Subcutaneous abdominal adipose tissue (tissue), 5 donors: ENCODE measurements at regions not wholly inside any gene's neighbourhood (a gene's known extent, or its start where the extent isn't known, plus 50 kb on each side); places are given as distances from the start of the nearest gene placed in this dataset.
"Not testable (repeated sequence)": the region's sequence is repeated elsewhere in the genome, so short reads cannot be mapped to it uniquely, and the experiment has no call there.

ENCODE experiments used
- H3K27ac ChIP-seq: one replicate; pipeline ENCODE4 v1.7.0; 2013; ENCODE audit warnings: low read depth, mild to moderate bottlenecking, inconsistent platforms, low read length, moderate library complexity
- H3K27me3 ChIP-seq, 5 donors: one replicate each; pipeline ENCODE4 v1.7.0; 2013; ENCODE audit warnings: low read length in 5 of 5, inconsistent platforms in 1 of 5; ENCODE audit not compliant: control insufficient read depth in 5 of 5, insufficient read depth in 4 of 5
- H3K36me3 ChIP-seq, 5 donors: one replicate each; pipeline ENCODE4 v1.7.0; 2013; ENCODE audit warnings: low read length in 5 of 5; ENCODE audit not compliant: control insufficient read depth in 5 of 5, insufficient read depth in 5 of 5
- H3K4me1 ChIP-seq, 5 donors: one replicate each; pipeline ENCODE4 v1.7.0; 2013; ENCODE audit warnings: low read length in 5 of 5, mild to moderate bottlenecking in 3 of 5, moderate library complexity in 1 of 5; ENCODE audit not compliant: control insufficient read depth in 5 of 5, insufficient read depth in 5 of 5
- H3K4me3 ChIP-seq, 5 donors: one replicate each; pipeline ENCODE4 v1.7.0; 2013; ENCODE audit warnings: low read length in 5 of 5, low read depth in 1 of 5
- H3K9ac ChIP-seq, 5 donors: one replicate each; pipeline ENCODE4 v1.7.0; 2013; ENCODE audit warnings: low read length in 5 of 5, mild to moderate bottlenecking in 4 of 5, moderate library complexity in 3 of 5
- H3K9me3 ChIP-seq, 5 donors: one replicate each; pipeline ENCODE4 v1.7.0; 2013; ENCODE audit warnings: low read length in 5 of 5; ENCODE audit not compliant: control insufficient read depth in 5 of 5
- donor health status: healthy.
- donor health status: healthy.
- donor health status: healthy.
- donor health status: healthy.
- donor health status: healthy.

- H3K9ac ChIP-seq = no peak overlapping the region
- H3K27ac ChIP-seq = no peak overlapping the region
- H3K4me3 ChIP-seq = no peak overlapping the region
- H3K4me1 ChIP-seq = no peaks in the 10 kb centered on the region
- H3K36me3 ChIP-seq = no peaks in the 10 kb centered on the region
- no peaks in the 10 kb centered on the region for H3K27me3 ChIP-seq
- peaks cover 0 to 15% (median 2%) of the 10 kb centered on the region in 5 donors for H3K9me3 ChIP-seq
Measured at GRCh38 chr4:103499094-103499493, 220.7 kb downstream of the TACR3 start.

GRCh38 chr4:103498161-103499070 lies 221.4 kb downstream of the TACR3 start:
- Histone ChIP-seq H3K4me1 (no peaks in the 10 kb centered on the region), H3K36me3 (no peaks in the 10 kb centered on the region), H3K9ac (no peak overlapping the region), H3K4me3 (no peak overlapping the region), H3K27me3 (no peaks in the 10 kb centered on the region), H3K9me3 (peaks cover 0 to 15% (median 2%) of the 10 kb centered on the region in 5 donors), H3K27ac (no peak overlapping the region)

GRCh38 chr4:103497692-103498091 lies 222.1 kb downstream of the TACR3 start:
- Histone ChIP-seq H3K9ac (no peak overlapping the region), H3K9me3 (peaks cover 0 to 19% (median 2%) of the 10 kb centered on the region in 5 donors), H3K27me3 (no peaks in the 10 kb centered on the region), H3K4me3 (no peak overlapping the region), H3K4me1 (no peaks in the 10 kb centered on the region), H3K27ac (no peak overlapping the region), H3K36me3 (no peaks in the 10 kb centered on the region)

- Histone ChIP-seq H3K36me3 (no peaks in the 10 kb centered on the region), H3K9me3 (peaks cover 0 to 19% (median 2%) of the 10 kb centered on the region in 5 donors), H3K27ac (no peak overlapping the region), H3K27me3 (no peaks in the 10 kb centered on the region), H3K4me3 (no peak overlapping the region), H3K4me1 (no peaks in the 10 kb centered on the region), H3K9ac (no peak overlapping the region)
Measured at GRCh38 chr4:103496800-103497199, 223.0 kb downstream of the TACR3 start.

- Histone ChIP-seq H3K4me3 (no peak overlapping the region), H3K27me3 (no peaks in the 10 kb centered on the region), H3K9me3 (peaks cover 0 to 11% (median 0%) of the 10 kb centered on the region in 5 donors)
Measured at GRCh38 chr4:103493450-103494159, 226.2 kb downstream of the TACR3 start.

GRCh38 chr4:103485296-103485695 lies 234.5 kb downstream of the TACR3 start:
- not testable (repeated sequence) for H3K4me3 ChIP-seq, H3K9me3 ChIP-seq, H3K9ac ChIP-seq, H3K4me1 ChIP-seq, H3K36me3 ChIP-seq, H3K27me3 ChIP-seq, H3K27ac ChIP-seq

More at GRCh38 chr4:103493450-103494159, 226.2 kb downstream of the TACR3 start:
- no peak overlapping the region for H3K27ac ChIP-seq
- H3K36me3 ChIP-seq = no peaks in the 10 kb centered on the region
- no peaks in the 10 kb centered on the region for H3K4me1 ChIP-seq
- H3K9ac ChIP-seq = no peak overlapping the region

- no peak overlapping the region for H3K4me3 ChIP-seq
- no peaks in the 10 kb centered on the region for H3K4me1 ChIP-seq
- H3K36me3 ChIP-seq = no peaks in the 10 kb centered on the region
- H3K27ac ChIP-seq = no peak overlapping the region
- H3K27me3 ChIP-seq = peaks cover 0 to 3% (median 0%) of the 10 kb centered on the region in 5 donors
- H3K9me3 ChIP-seq = no peaks in the 10 kb centered on the region
- H3K9ac ChIP-seq = no peak overlapping the region
Measured at GRCh38 chr4:103484521-103484920, 235.3 kb downstream of the TACR3 start.

GRCh38 chr4:103482893-103483292 lies 236.9 kb downstream of the TACR3 start:
- no peaks in the 10 kb centered on the region for H3K9me3 ChIP-seq
- no peak overlapping the region for H3K27ac ChIP-seq
- no peak overlapping the region for H3K4me3 ChIP-seq

GRCh38 chr4:103482471-103482870 lies 237.3 kb downstream of the TACR3 start:
- Histone ChIP-seq H3K36me3 (no peaks in the 10 kb centered on the region), H3K4me3 (no peak overlapping the region), H3K27ac (no peak overlapping the region), H3K9me3 (no peaks in the 10 kb centered on the region), H3K4me1 (no peaks in the 10 kb centered on the region), H3K9ac (no peak overlapping the region), H3K27me3 (peaks cover 0 to 3% (median 0%) of the 10 kb centered on the region in 5 donors)

More at GRCh38 chr4:103482893-103483292, 236.9 kb downstream of the TACR3 start:
- Histone ChIP-seq H3K27me3 (peaks cover 0 to 3% (median 0%) of the 10 kb centered on the region in 5 donors), H3K4me1 (no peaks in the 10 kb centered on the region), H3K36me3 (no peaks in the 10 kb centered on the region), H3K9ac (no peak overlapping the region)

GRCh38 chr4:103478734-103479133 lies 241.1 kb downstream of the TACR3 start:
- Histone ChIP-seq H3K4me1 (no peaks in the 10 kb centered on the region), H3K9me3 (no peaks in the 10 kb centered on the region), H3K4me3 (no peak overlapping the region), H3K27me3 (peaks cover 0 to 3% (median 0%) of the 10 kb centered on the region in 5 donors), H3K9ac (no peak overlapping the region), H3K27ac (no peak overlapping the region), H3K36me3 (no peaks in the 10 kb centered on the region)
